ENCODE measurements at regions not wholly inside any gene's neighbourhood (a gene's known extent, or its start where the extent isn't known, plus 50 kb on each side); places are given as distances from the start of the nearest gene placed in this dataset.

DNA sequence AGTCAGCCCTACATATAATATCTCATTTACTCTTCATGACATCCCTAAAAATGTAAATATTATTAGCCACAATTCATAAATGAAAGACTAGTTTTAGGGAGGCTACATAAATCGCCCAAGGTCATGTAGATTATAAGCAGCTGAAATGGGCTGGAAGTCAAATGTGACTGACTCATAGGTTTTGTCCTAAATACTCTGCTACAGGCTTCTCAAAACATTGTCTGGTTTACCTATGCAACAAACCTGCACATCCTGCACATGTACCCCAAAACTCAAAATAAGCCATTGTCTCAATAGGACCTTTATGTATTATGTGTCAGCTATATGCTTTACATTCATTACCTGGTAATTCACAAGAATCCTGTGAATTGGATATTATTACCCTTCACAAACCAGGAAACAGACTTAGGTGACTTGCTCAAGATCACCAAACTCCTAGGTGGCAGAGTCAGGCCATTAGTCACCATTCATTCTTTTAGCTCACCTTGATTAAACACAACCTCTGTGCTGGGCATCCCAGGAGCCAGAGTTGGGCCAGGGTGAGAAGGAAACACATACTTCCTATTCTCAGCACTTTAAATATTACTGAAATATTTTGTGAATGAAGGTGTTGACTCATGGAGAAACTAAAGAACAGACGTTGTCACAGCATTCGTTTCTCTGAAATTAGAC, 69.4 kb upstream of the CPO start:
- no peak for TF ChIP-seq EZH2 (IDR thresholded peaks at IDR 0.05; ENCODE audit: low read length, missing control alignments)
- TF ChIP-seq, protein P1, sequence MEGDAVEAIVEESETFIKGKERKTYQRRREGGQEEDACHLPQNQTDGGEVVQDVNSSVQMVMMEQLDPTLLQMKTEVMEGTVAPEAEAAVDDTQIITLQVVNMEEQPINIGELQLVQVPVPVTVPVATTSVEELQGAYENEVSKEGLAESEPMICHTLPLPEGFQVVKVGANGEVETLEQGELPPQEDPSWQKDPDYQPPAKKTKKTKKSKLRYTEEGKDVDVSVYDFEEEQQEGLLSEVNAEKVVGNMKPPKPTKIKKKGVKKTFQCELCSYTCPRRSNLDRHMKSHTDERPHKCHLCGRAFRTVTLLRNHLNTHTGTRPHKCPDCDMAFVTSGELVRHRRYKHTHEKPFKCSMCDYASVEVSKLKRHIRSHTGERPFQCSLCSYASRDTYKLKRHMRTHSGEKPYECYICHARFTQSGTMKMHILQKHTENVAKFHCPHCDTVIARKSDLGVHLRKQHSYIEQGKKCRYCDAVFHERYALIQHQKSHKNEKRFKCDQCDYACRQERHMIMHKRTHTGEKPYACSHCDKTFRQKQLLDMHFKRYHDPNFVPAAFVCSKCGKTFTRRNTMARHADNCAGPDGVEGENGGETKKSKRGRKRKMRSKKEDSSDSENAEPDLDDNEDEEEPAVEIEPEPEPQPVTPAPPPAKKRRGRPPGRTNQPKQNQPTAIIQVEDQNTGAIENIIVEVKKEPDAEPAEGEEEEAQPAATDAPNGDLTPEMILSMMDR (conservative IDR thresholded peaks at IDR 0.05 in 1 of 2, IDR thresholded peaks at IDR 0.05 in 1 of 2; ENCODE audit: low read depth in 1 of 2, low read length in 2 of 2): no peak
